ENCODE measurements at regions not wholly inside any gene's neighbourhood (a gene's known extent, or its start where the extent isn't known, plus 50 kb on each side); places are given as distances from the start of the nearest gene placed in this dataset.

GRCh38 chr4:171622729-171623128 lies 190.5 kb upstream of the GALNTL6 start:
- no peak for TF ChIP-seq CTCF (IDR thresholded peaks at IDR 0.05; ENCODE audit: low read length)
- TF ChIP-seq EZH2 (IDR thresholded peaks at IDR 0.05; ENCODE audit: borderline replicate concordance, low read length), result no peak

Data from OCI-LY1 (cell line).